A549 (cell line): ENCODE measurements at regions not wholly inside any gene's neighbourhood (a gene's known extent, or its start where the extent isn't known, plus 50 kb on each side); places are given as distances from the start of the nearest gene placed in this dataset.
A peak's percentile ranks its signal among the peaks of the same experiment; 100 is the strongest.

ENCODE experiments used
- ATAC-seq, 2 experiments: fragments of 200-7000 bp in 1 of 2; fragments of >200 bp in 1 of 2; cut with Nextera tagmentation in 1 of 2; cut with Tn5 transposase in 1 of 2; 3 replicates each; pipeline versions ENCODE4 v1.8.0 to v1.9.1; 2018 to 2020; ENCODE audit warnings: mild to moderate bottlenecking in 1 of 2, moderate library complexity in 1 of 2
- CTCF ChIA-PET: fragments of 300-600 bp; sonication (Branson Sonifier 250); formaldehyde crosslinking; extraction: SDS; loops from one replicate; lab custom pipeline; 2021; ENCODE audit warnings: antibody characterized with exemption, inconsistent platforms; lab: Yijun Ruan, JAX
- POLR2A ChIA-PET: fragments of 350-600 bp; formaldehyde crosslinking; extraction: SDS; loops from one replicate; lab custom pipeline; 2021; ENCODE audit warnings: antibody characterized with exemption, inconsistent platforms; lab: Yijun Ruan, JAX
- DNase-seq, 2 experiments: peaks; one replicate each; pipeline versions ENCODE4 v3.0.0 to v3.0.0-alpha.2; 2011 to 2016; ENCODE audit warnings: low read depth in 1 of 2, low spot score in 1 of 2
- FAIRE-seq: peaks from 2 replicates; lab custom pipeline; 2011; peaks lifted over from hg19 to GRCh38; lab: Jason Lieb, UNC
- H3K27ac ChIP-seq, 2 experiments: fragments of >200 bp; sonication (Bioruptor Twin); formaldehyde crosslinking; 3 replicates each; pipeline ENCODE4 v1.5.1; 2016 to 2017
- H3K4me1 ChIP-seq: fragments of >200 bp; sonication (Bioruptor Twin); formaldehyde crosslinking; 3 replicates; pipeline ENCODE4 v1.6.1; 2016
- H3K4me2 ChIP-seq: fragments of >200 bp; sonication (Bioruptor Twin); formaldehyde crosslinking; 3 replicates; pipeline ENCODE4 v1.6.1; 2016
- H3K4me3 ChIP-seq: fragments of >200 bp; sonication (Bioruptor Twin); formaldehyde crosslinking; 3 replicates; pipeline ENCODE4 v1.5.1; 2016
- H3K9me3 ChIP-seq: fragments of >200 bp; sonication (Bioruptor Twin); formaldehyde crosslinking; 3 replicates; pipeline ENCODE4 v1.6.1; 2016
- CEBPB ChIP-seq, 2 experiments: fragments of >200 bp in 1 of 2; sonication (Bioruptor Twin) in 1 of 2; formaldehyde crosslinking in 1 of 2; IDR thresholded peaks; 2 replicates each; pipeline ENCODE4 v1.6.1; 2012 to 2016
- CHD2 ChIP-seq: fragments of 150-350 bp; IDR thresholded peaks from 2 replicates; pipeline ENCODE4 v1.6.1; 2014; ENCODE audit warnings: low read length; ENCODE audit not compliant: partially characterized antibody
- CHD4 ChIP-seq: fragments of 200-600 bp; sonication (generic); IDR thresholded peaks from 2 replicates; pipeline ENCODE4 v1.6.1; 2016; ENCODE audit warnings: antibody characterized with exemption, mild to moderate bottlenecking, borderline replicate concordance
- E2F6 ChIP-seq: IDR thresholded peaks from 2 replicates; pipeline ENCODE4 v1.6.1; 2012; ENCODE audit warnings: low read depth, borderline replicate concordance
- EHF ChIP-seq: fragments of 250-450 bp; sonication (Bioruptor Pico); IDR thresholded peaks from 2 replicates; pipeline ENCODE4 v1.5.0; 2020; ENCODE audit warnings: mild to moderate bottlenecking
- EHMT2 ChIP-seq: fragments of 200-600 bp; sonication (generic); IDR thresholded peaks from 2 replicates; pipeline ENCODE4 v1.6.1; 2016; ENCODE audit warnings: antibody characterized with exemption, low read depth, mild to moderate bottlenecking, moderate library complexity
- EP300 ChIP-seq, 2 experiments: fragments of >200 bp; sonication (Bioruptor Twin); formaldehyde crosslinking; IDR thresholded peaks; 2 replicates in 1 of 2; 3 replicates in 1 of 2; pipeline ENCODE4 v1.6.1; 2016 to 2017
- ESRRA ChIP-seq: fragments of 150-350 bp; IDR thresholded peaks from 2 replicates; pipeline ENCODE4 v1.6.1; 2014; ENCODE audit warnings: mild to moderate bottlenecking, low read length, borderline replicate concordance
- FOSB ChIP-seq: fragments of 250-450 bp; sonication (Bioruptor Pico); IDR thresholded peaks from 2 replicates; pipeline ENCODE4 v1.5.0; 2020; ENCODE audit warnings: mild to moderate bottlenecking, moderate library complexity
- FOSL2 ChIP-seq, 2 experiments: fragments of 450-650 bp in 1 of 2; fragments of >200 bp in 1 of 2; sonication (Bioruptor Twin) in 1 of 2; formaldehyde crosslinking; IDR thresholded peaks; 2 replicates each; pipeline versions ENCODE4 v1.5.0 to v1.6.1; 2016 to 2020; ENCODE audit warnings: mild to moderate bottlenecking in 1 of 2, moderate library complexity in 1 of 2
- FOXS1 ChIP-seq: fragments of 250-450 bp; sonication (Bioruptor Pico); IDR thresholded peaks from 2 replicates; pipeline ENCODE4 v1.5.0; 2020; ENCODE audit warnings: mild to moderate bottlenecking, moderate library complexity
- HOXA7 ChIP-seq: fragments of 250-450 bp; sonication (Bioruptor Pico); IDR thresholded peaks from 2 replicates; pipeline ENCODE4 v1.5.0; 2020; ENCODE audit warnings: mild to moderate bottlenecking, moderate library complexity
- HOXB13 ChIP-seq: fragments of 250-450 bp; sonication (Bioruptor Pico); IDR thresholded peaks from 2 replicates; pipeline ENCODE4 v1.5.0; 2020; ENCODE audit warnings: low read depth, mild to moderate bottlenecking, moderate library complexity
- JUN ChIP-seq, 2 experiments: fragments of >200 bp; sonication (Bioruptor Twin); formaldehyde crosslinking; IDR thresholded peaks; 2 replicates in 1 of 2; 3 replicates in 1 of 2; pipeline ENCODE4 v1.6.1; 2016 to 2017
- JUNB ChIP-seq: fragments of >200 bp; sonication (Bioruptor Twin); formaldehyde crosslinking; IDR thresholded peaks from 2 replicates; pipeline ENCODE4 v1.6.1; 2016
- KDM1A ChIP-seq: fragments of 200-600 bp; sonication (generic); IDR thresholded peaks from 2 replicates; pipeline ENCODE4 v1.6.1; 2016; ENCODE audit warnings: low read depth, mild to moderate bottlenecking
- KDM5A ChIP-seq: fragments of 200-600 bp; sonication (generic); IDR thresholded peaks from 2 replicates; pipeline ENCODE4 v1.6.1; 2016; ENCODE audit warnings: antibody characterized with exemption, mild to moderate bottlenecking
- MAZ ChIP-seq: fragments of 150-350 bp; IDR thresholded peaks from 2 replicates; pipeline ENCODE4 v1.6.1; 2014; ENCODE audit warnings: antibody characterized with exemption, low read depth, low read length, borderline replicate concordance
- NFE2L2 ChIP-seq: fragments of 150-350 bp; conservative IDR thresholded peaks from 2 replicates; pipeline ENCODE4 v1.6.1; 2014; ENCODE audit warnings: low read length
- NPAS2 ChIP-seq: fragments of 250-450 bp; sonication (Bioruptor Pico); IDR thresholded peaks from 2 replicates; pipeline ENCODE4 v1.8.0; 2022; ENCODE audit warnings: mild to moderate bottlenecking, moderate library complexity, borderline replicate concordance
- POLR2A ChIP-seq: IDR thresholded peaks from 2 replicates; pipeline ENCODE4 v1.6.1; 2012; ENCODE audit warnings: mild to moderate bottlenecking, low read length
- RCOR1 ChIP-seq: fragments of 150-350 bp; IDR thresholded peaks from 2 replicates; pipeline ENCODE4 v1.6.1; 2014; ENCODE audit warnings: antibody characterized with exemption, low read length, low read depth
- SMC3 ChIP-seq: fragments of >200 bp; sonication (Bioruptor Twin); formaldehyde crosslinking; IDR thresholded peaks from 3 replicates; pipeline ENCODE4 v1.6.1; 2018; ENCODE audit warnings: inconsistent platforms
- USF2 ChIP-seq: fragments of 450-650 bp; IDR thresholded peaks from 2 replicates; pipeline ENCODE4 v1.6.1; 2014; ENCODE audit warnings: antibody characterized with exemption
- ZFP36 ChIP-seq: fragments of 450-650 bp; IDR thresholded peaks from 2 replicates; pipeline ENCODE4 v1.6.1; 2014; ENCODE audit warnings: borderline replicate concordance; ENCODE audit not compliant: partially characterized antibody
- ZSCAN20 ChIP-seq: fragments of 250-450 bp; sonication (Bioruptor Pico); IDR thresholded peaks from 2 replicates; pipeline ENCODE4 v1.8.0; 2022; ENCODE audit warnings: mild to moderate bottlenecking, moderate library complexity
- whole genome bisulfite sequencing: methylation state at CpG from one replicate; pipeline ENCODE4 v1.1.6; 2017; ENCODE audit errors: missing lambda C conversion rate; 5-methylcytosine and 5-hydroxymethylcytosine counted together
- TF ChIP-seq, protein P1 (sequence below): fragments of >200 bp; sonication (Bioruptor Twin); formaldehyde crosslinking; IDR thresholded peaks from 2 replicates; pipeline ENCODE4 v1.6.1; 2016
- TF ChIP-seq, protein P2 (sequence below): IDR thresholded peaks from 2 replicates; pipeline ENCODE4 v1.6.1; 2012
- TF ChIP-seq, protein P3 (sequence below): fragments of 250-450 bp; sonication (Bioruptor Pico); IDR thresholded peaks from 2 replicates; pipeline ENCODE4 v1.5.0; 2020; ENCODE audit warnings: low read depth, mild to moderate bottlenecking, moderate library complexity

DNA sequence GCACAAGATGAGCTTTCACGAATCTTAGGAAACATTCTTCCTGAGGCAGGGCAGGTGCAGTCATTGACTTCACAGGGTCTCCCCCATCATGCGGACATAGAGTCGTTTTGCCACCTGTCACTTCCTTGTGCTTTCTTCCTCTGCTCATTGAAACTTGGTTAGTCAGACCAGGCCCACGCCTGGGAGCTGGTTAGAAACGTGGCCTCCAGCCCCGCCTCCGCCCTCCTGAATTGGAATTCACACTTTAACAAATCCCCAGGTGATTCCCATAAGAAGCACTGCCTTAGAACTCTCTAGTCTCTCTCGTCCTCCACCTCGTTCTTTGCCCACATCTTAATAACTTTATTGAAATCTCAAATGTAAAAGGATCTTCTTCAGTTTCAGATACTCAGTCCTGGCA is 265.5 kb upstream of the FZD8 start:
- H3K4me2 ChIP-seq = no peak overlapping the region
- ChIA-PET CTCF (no interaction called here), POLR2A (no interaction called here)
- TF ChIP-seq CHD4 (no peak), MAZ (no peak), EP300 (IDR thresholded peaks at IDR 0.05) (no peak), SMC3 (no peak), ZFP36 (no peak), FOXS1 (CRISPR knock-in tag) (no peak), JUNB (no peak), EHMT2 (no peak), POLR2A (no peak), HOXB13 (no peak), CHD2 (no peak), NFE2L2 (no peak), E2F6 (no peak), USF2 (no peak), CEBPB (IDR thresholded peaks at IDR 0.05) (no peak)
- TF ChIP-seq, protein P1, sequence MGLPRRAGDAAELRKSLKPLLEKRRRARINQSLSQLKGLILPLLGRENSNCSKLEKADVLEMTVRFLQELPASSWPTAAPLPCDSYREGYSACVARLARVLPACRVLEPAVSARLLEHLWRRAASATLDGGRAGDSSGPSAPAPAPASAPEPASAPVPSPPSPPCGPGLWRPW = no peak
- TF ChIP-seq, protein P2, sequence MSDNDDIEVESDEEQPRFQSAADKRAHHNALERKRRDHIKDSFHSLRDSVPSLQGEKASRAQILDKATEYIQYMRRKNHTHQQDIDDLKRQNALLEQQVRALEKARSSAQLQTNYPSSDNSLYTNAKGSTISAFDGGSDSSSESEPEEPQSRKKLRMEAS = no peak
- DNase-seq (no peak), ATAC-seq (no peak), FAIRE-seq (no peak)
- WGBS = 46% methylated on average over 9 of the region's 9 CpGs
- no peak overlapping the region for H3K27ac ChIP-seq
- no peaks in the 10 kb centered on the region for H3K9me3 ChIP-seq
- H3K4me3 ChIP-seq = no peak overlapping the region
- peaks cover 7% of the 10 kb centered on the region; the same call in 1 of the 3 replicates for H3K4me1 ChIP-seq

- ChIA-PET POLR2A (no interaction called here), CTCF (no interaction called here)
- ATAC-seq (no peak), FAIRE-seq (no peak), DNase-seq (no peak)
- no peak overlapping the region for H3K27ac ChIP-seq
- no peaks in the 10 kb centered on the region for H3K9me3 ChIP-seq
- TF ChIP-seq FOSL2 (IDR thresholded peaks at IDR 0.05) = no peak
- TF ChIP-seq FOSL2 (CRISPR knock-in tag; IDR thresholded peaks at IDR 0.05) = 0 out of 2 replicates have a peak, but pooled peaks have one; percentile 7
- no peak for TF ChIP-seq SMC3
- peaks cover 5% of the 10 kb centered on the region; the same call in 1 of the 3 replicates for H3K4me1 ChIP-seq
- WGBS = 54% methylated on average over 3 of the region's 3 CpGs
- H3K4me3 ChIP-seq = no peak overlapping the region
- no peak overlapping the region for H3K4me2 ChIP-seq
Observed at GRCh38 chr10:35906155-35906554, 264.1 kb upstream of the FZD8 start.

- H3K27ac ChIP-seq = no peak overlapping the region
- no peaks in the 10 kb centered on the region for H3K9me3 ChIP-seq
- ChIA-PET CTCF (no interaction called here), POLR2A (no interaction called here)
- DNase-seq (no peak), FAIRE-seq (no peak), ATAC-seq (no peak)
- H3K4me1 ChIP-seq = no peaks in the 10 kb centered on the region
- TF ChIP-seq EHF = no peak
- TF ChIP-seq ZSCAN20 (CRISPR knock-in tag) = no peak
- 63% methylated on average over 7 of the region's 7 CpGs for WGBS
- no peak overlapping the region for H3K4me3 ChIP-seq
- H3K4me2 ChIP-seq = no peak overlapping the region
Observed at GRCh38 chr10:35903021-35903420, 260.9 kb upstream of the FZD8 start.

- no peak for FAIRE-seq
- no peak for TF ChIP-seq NPAS2 (CRISPR knock-in tag)
- TF ChIP-seq E2F6 = no peak
- TF ChIP-seq FOXS1 (CRISPR knock-in tag) = no peak
- no peak for TF ChIP-seq KDM1A
- TF ChIP-seq FOSB = no peak
- TF ChIP-seq HOXB13 = no peak
- TF ChIP-seq KDM5A = no peak
- TF ChIP-seq RCOR1 = no peak
- TF ChIP-seq HOXA7 (CRISPR knock-in tag) = no peak
- TF ChIP-seq, protein P3, sequence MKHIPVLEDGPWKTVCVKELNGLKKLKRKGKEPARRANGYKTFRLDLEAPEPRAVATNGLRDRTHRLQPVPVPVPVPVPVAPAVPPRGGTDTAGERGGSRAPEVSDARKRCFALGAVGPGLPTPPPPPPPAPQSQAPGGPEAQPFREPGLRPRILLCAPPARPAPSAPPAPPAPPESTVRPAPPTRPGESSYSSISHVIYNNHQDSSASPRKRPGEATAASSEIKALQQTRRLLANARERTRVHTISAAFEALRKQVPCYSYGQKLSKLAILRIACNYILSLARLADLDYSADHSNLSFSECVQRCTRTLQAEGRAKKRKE (CRISPR knock-in tag) = no peak
- TF ChIP-seq ESRRA = no peak
- no peak for TF ChIP-seq JUN (IDR thresholded peaks at IDR 0.05)
- TF ChIP-seq, all 56 proteins: peak for 0
- DNase-seq (no peak), ATAC-seq (no peak)
- POLR2A ChIA-PET = no interaction called here
- Histone ChIP-seq H3K4me1 (no peaks in the 10 kb centered on the region), H3K4me2 (no peak overlapping the region), H3K9me3 (peaks cover 6% of the 10 kb centered on the region; the same call in 1 of the 3 replicates), H3K27ac (no peak overlapping the region), H3K4me3 (no peak overlapping the region)
- WGBS = 69% methylated on average over 18 of the region's 18 CpGs
- CTCF ChIA-PET = no interaction called here
Observed at GRCh38 chr10:35898716-35899440, 256.8 kb upstream of the FZD8 start.
